HG02973 (cell line): ENCODE measurements at regions not wholly inside any gene's neighbourhood (a gene's known extent, or its start where the extent isn't known, plus 50 kb on each side); places are given as distances from the start of the nearest gene placed in this dataset.

Experiments
- ATAC-seq: cut with Tn5 transposase; IDR thresholded peaks from one replicate; pipeline ENCODE4 v1.9.1; 2021; ENCODE audit warnings: moderate library complexity; ENCODE audit not compliant: unreplicated experiment

- no peak for ATAC-seq
Measured at GRCh38 chrX:38886112-38886511, 84.9 kb downstream of the MID1IP1 start.

GRCh38 chrX:38887222-38887621 lies 86.0 kb downstream of the MID1IP1 start:
- ATAC-seq = no peak

- no peak for ATAC-seq
Measured at GRCh38 chrX:38890326-38890725, 89.1 kb downstream of the MID1IP1 start.

GRCh38 chrX:38890963-38891362 lies 89.7 kb downstream of the MID1IP1 start:
- ATAC-seq = no peak

- ATAC-seq = peak; percentile 95
Measured at GRCh38 chrX:38891641-38892413, 90.6 kb downstream of the MID1IP1 start.

GRCh38 chrX:38893441-38893840 lies 92.2 kb downstream of the MID1IP1 start:
- ATAC-seq = no peak

GRCh38 chrX:38895775-38896174 lies 94.5 kb downstream of the MID1IP1 start:
- no peak for ATAC-seq

- ATAC-seq = peak; percentile 59
Measured at GRCh38 chrX:38896724-38897298, 95.6 kb downstream of the MID1IP1 start.

GRCh38 chrX:38898261-38898660 lies 97.0 kb downstream of the MID1IP1 start:
- ATAC-seq = no peak

- ATAC-seq = no peak
Measured at GRCh38 chrX:38899650-38900049, 98.4 kb downstream of the MID1IP1 start.

GRCh38 chrX:38900719-38901118 lies 99.5 kb downstream of the MID1IP1 start:
- ATAC-seq = no peak

- no peak for ATAC-seq
Measured at GRCh38 chrX:38902972-38903492, 101.8 kb downstream of the MID1IP1 start.

GRCh38 chrX:38916801-38917200 lies 115.5 kb downstream of the MID1IP1 start:
- ATAC-seq = no peak

- no peak for ATAC-seq
Measured at GRCh38 chrX:38917954-38918353, 116.7 kb downstream of the MID1IP1 start.

- no peak for ATAC-seq
Measured at GRCh38 chrX:38919202-38919601, 117.9 kb downstream of the MID1IP1 start.

GRCh38 chrX:38919853-38920528 lies 118.7 kb downstream of the MID1IP1 start:
- no peak for ATAC-seq

GRCh38 chrX:38923451-38923969 lies 122.3 kb downstream of the MID1IP1 start:
- no peak for ATAC-seq

- ATAC-seq = no peak
Measured at GRCh38 chrX:38927592-38927991, 126.3 kb downstream of the MID1IP1 start.

GRCh38 chrX:38929966-38930421 lies 128.7 kb downstream of the MID1IP1 start:
- ATAC-seq = no peak

GRCh38 chrX:38930474-38930873 lies 129.2 kb downstream of the MID1IP1 start:
- ATAC-seq = no peak

- no peak for ATAC-seq
Measured at GRCh38 chrX:38935561-38935960, 134.3 kb downstream of the MID1IP1 start.
